ENCODE measurements at regions not wholly inside any gene's neighbourhood (a gene's known extent, or its start where the extent isn't known, plus 50 kb on each side); places are given as distances from the start of the nearest gene placed in this dataset.

DNA sequence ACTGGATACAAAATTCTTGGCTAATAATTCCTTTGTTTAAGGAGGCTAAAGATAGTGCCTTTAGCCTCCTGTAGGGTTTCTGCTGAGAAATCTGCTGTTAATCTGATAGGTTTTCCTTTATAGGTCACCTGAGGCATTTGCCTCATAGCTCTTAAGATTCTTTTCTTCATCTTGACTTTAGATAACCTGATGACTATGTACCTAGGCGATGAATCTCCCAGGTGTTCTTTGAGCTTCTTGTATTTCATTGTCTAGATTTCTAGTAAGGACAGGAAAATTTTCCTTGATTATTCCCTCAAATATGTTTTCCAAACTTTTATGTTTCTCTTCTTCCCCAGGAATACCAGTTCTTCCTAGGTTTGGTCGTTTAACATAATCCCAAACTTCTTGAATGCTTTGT lies 479.4 kb upstream of the MAN1A1 start:
- peaks cover 12% of the 10 kb centered on the region for H3K4me1 Mint-ChIP-seq

GRCh38 chr6:119821380-119821779 lies 471.8 kb upstream of the MAN1A1 start:
- TF ChIP-seq PREB (CRISPR knock-in tag; IDR thresholded peaks at IDR 0.05; ENCODE audit: borderline replicate concordance) = no peak
- TF ChIP-seq, protein P1, sequence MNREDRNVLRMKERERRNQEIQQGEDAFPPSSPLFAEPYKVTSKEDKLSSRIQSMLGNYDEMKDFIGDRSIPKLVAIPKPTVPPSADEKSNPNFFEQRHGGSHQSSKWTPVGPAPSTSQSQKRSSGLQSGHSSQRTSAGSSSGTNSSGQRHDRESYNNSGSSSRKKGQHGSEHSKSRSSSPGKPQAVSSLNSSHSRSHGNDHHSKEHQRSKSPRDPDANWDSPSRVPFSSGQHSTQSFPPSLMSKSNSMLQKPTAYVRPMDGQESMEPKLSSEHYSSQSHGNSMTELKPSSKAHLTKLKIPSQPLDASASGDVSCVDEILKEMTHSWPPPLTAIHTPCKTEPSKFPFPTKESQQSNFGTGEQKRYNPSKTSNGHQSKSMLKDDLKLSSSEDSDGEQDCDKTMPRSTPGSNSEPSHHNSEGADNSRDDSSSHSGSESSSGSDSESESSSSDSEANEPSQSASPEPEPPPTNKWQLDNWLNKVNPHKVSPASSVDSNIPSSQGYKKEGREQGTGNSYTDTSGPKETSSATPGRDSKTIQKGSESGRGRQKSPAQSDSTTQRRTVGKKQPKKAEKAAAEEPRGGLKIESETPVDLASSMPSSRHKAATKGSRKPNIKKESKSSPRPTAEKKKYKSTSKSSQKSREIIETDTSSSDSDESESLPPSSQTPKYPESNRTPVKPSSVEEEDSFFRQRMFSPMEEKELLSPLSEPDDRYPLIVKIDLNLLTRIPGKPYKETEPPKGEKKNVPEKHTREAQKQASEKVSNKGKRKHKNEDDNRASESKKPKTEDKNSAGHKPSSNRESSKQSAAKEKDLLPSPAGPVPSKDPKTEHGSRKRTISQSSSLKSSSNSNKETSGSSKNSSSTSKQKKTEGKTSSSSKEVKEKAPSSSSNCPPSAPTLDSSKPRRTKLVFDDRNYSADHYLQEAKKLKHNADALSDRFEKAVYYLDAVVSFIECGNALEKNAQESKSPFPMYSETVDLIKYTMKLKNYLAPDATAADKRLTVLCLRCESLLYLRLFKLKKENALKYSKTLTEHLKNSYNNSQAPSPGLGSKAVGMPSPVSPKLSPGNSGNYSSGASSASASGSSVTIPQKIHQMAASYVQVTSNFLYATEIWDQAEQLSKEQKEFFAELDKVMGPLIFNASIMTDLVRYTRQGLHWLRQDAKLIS (CRISPR knock-in tag; IDR thresholded peaks at IDR 0.05; ENCODE audit: borderline replicate concordance) = no peak
- no peak for TF ChIP-seq MLX (CRISPR knock-in tag; IDR thresholded peaks at IDR 0.05)
- no peak for TF ChIP-seq ZNF396 (CRISPR knock-in tag; IDR thresholded peaks at IDR 0.05; ENCODE audit: borderline replicate concordance)
- TF ChIP-seq, protein P2, sequence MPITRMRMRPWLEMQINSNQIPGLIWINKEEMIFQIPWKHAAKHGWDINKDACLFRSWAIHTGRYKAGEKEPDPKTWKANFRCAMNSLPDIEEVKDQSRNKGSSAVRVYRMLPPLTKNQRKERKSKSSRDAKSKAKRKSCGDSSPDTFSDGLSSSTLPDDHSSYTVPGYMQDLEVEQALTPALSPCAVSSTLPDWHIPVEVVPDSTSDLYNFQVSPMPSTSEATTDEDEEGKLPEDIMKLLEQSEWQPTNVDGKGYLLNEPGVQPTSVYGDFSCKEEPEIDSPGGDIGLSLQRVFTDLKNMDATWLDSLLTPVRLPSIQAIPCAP (CRISPR knock-in tag; IDR thresholded peaks at IDR 0.05) = no peak
- TF ChIP-seq ZNF423 (CRISPR knock-in tag; IDR thresholded peaks at IDR 0.05) = no peak
- TF ChIP-seq, protein P3, sequence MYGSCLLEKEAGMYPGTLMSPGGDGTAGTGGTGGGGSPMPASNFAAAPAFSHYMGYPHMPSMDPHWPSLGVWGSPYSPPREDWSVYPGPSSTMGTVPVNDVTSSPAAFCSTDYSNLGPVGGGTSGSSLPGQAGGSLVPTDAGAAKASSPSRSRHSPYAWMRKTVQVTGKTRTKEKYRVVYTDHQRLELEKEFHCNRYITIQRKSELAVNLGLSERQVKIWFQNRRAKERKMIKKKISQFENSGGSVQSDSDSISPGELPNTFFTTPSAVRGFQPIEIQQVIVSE (CRISPR knock-in tag; IDR thresholded peaks at IDR 0.05; ENCODE audit: borderline replicate concordance) = no peak
- TF ChIP-seq, protein P4, sequence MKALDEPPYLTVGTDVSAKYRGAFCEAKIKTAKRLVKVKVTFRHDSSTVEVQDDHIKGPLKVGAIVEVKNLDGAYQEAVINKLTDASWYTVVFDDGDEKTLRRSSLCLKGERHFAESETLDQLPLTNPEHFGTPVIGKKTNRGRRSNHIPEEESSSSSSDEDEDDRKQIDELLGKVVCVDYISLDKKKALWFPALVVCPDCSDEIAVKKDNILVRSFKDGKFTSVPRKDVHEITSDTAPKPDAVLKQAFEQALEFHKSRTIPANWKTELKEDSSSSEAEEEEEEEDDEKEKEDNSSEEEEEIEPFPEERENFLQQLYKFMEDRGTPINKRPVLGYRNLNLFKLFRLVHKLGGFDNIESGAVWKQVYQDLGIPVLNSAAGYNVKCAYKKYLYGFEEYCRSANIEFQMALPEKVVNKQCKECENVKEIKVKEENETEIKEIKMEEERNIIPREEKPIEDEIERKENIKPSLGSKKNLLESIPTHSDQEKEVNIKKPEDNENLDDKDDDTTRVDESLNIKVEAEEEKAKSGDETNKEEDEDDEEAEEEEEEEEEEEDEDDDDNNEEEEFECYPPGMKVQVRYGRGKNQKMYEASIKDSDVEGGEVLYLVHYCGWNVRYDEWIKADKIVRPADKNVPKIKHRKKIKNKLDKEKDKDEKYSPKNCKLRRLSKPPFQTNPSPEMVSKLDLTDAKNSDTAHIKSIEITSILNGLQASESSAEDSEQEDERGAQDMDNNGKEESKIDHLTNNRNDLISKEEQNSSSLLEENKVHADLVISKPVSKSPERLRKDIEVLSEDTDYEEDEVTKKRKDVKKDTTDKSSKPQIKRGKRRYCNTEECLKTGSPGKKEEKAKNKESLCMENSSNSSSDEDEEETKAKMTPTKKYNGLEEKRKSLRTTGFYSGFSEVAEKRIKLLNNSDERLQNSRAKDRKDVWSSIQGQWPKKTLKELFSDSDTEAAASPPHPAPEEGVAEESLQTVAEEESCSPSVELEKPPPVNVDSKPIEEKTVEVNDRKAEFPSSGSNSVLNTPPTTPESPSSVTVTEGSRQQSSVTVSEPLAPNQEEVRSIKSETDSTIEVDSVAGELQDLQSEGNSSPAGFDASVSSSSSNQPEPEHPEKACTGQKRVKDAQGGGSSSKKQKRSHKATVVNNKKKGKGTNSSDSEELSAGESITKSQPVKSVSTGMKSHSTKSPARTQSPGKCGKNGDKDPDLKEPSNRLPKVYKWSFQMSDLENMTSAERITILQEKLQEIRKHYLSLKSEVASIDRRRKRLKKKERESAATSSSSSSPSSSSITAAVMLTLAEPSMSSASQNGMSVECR (CRISPR knock-in tag; IDR thresholded peaks at IDR 0.05; ENCODE audit: borderline replicate concordance) = no peak
- TF ChIP-seq OVOL2 (CRISPR knock-in tag; IDR thresholded peaks at IDR 0.05; ENCODE audit: borderline replicate concordance) = no peak
- no peak for TF ChIP-seq EMX1 (CRISPR knock-in tag; IDR thresholded peaks at IDR 0.05)
- TF ChIP-seq, protein P5, sequence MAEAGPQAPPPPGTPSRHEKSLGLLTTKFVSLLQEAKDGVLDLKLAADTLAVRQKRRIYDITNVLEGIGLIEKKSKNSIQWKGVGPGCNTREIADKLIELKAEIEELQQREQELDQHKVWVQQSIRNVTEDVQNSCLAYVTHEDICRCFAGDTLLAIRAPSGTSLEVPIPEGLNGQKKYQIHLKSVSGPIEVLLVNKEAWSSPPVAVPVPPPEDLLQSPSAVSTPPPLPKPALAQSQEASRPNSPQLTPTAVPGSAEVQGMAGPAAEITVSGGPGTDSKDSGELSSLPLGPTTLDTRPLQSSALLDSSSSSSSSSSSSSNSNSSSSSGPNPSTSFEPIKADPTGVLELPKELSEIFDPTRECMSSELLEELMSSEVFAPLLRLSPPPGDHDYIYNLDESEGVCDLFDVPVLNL (CRISPR knock-in tag; IDR thresholded peaks at IDR 0.05; ENCODE audit: borderline replicate concordance, low read depth) = no peak
- TF ChIP-seq FOXK1 (CRISPR knock-in tag; IDR thresholded peaks at IDR 0.05) = no peak
- no peak for TF ChIP-seq ATF3 (CRISPR knock-in tag; conservative IDR thresholded peaks at IDR 0.05)
- H3K27ac Mint-ChIP-seq = no peak overlapping the region
- H3K4me1 Mint-ChIP-seq = no peaks in the 10 kb centered on the region
- H3K4me3 Mint-ChIP-seq = no peak overlapping the region
- H3K9me3 Mint-ChIP-seq = no peaks in the 10 kb centered on the region
- no peak for ATAC-seq
- H3K36me3 Mint-ChIP-seq = no peaks in the 10 kb centered on the region
- ChIA-PET CTCF (no interaction called here), POLR2A (no interaction called here)
- H3K27me3 Mint-ChIP-seq (ENCODE audit: low read depth) = no peaks in the 10 kb centered on the region
- DNase-seq (ENCODE audit: low spot score) = no peak

More for the DNA sequence above, 479.4 kb upstream of the MAN1A1 start:
- Mint-ChIP-seq H3K9me3 (peaks cover 17% of the 10 kb centered on the region), H3K27me3 (ENCODE audit: low read depth) (no peaks in the 10 kb centered on the region), H3K36me3 (no peaks in the 10 kb centered on the region), H3K27ac (no peak overlapping the region), H3K4me3 (no peak overlapping the region)
- no peak for DNase-seq (ENCODE audit: low spot score)
- ChIA-PET POLR2A (no interaction called here), CTCF (no interaction called here)
- TF ChIP-seq, protein P6, sequence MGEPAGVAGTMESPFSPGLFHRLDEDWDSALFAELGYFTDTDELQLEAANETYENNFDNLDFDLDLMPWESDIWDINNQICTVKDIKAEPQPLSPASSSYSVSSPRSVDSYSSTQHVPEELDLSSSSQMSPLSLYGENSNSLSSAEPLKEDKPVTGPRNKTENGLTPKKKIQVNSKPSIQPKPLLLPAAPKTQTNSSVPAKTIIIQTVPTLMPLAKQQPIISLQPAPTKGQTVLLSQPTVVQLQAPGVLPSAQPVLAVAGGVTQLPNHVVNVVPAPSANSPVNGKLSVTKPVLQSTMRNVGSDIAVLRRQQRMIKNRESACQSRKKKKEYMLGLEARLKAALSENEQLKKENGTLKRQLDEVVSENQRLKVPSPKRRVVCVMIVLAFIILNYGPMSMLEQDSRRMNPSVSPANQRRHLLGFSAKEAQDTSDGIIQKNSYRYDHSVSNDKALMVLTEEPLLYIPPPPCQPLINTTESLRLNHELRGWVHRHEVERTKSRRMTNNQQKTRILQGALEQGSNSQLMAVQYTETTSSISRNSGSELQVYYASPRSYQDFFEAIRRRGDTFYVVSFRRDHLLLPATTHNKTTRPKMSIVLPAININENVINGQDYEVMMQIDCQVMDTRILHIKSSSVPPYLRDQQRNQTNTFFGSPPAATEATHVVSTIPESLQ (CRISPR knock-in tag; IDR thresholded peaks at IDR 0.05) = no peak
- no peak for ATAC-seq
